Right lobe of liver (tissue), 4 donors: ENCODE measurements at regions not wholly inside any gene's neighbourhood (a gene's known extent, or its start where the extent isn't known, plus 50 kb on each side); places are given as distances from the start of the nearest gene placed in this dataset.

Experiments
- CTCF ChIP-seq, 4 donors: fragments of 200-600 bp in 3 of 4; fragments of 450-650 bp in 1 of 4; IDR thresholded peaks; one replicate each; pipeline versions ENCODE4 v1.5.1 to v1.8.0; 2016 to 2022; ENCODE audit warnings: antibody characterized with exemption in 4 of 4, mild to moderate bottlenecking in 2 of 4
- POLR2A ChIP-seq: fragments of 450-650 bp; IDR thresholded peaks from one replicate; pipeline ENCODE4 v1.6.1; 2017; ENCODE audit warnings: antibody characterized with exemption, mild to moderate bottlenecking
- donor health status: DM: no; HTN: no; CAD: no.
- donor health status: DM: no; HTN: no; CAD: no.
- donor health status: DM: no; HTN: yes; CAD: no.

- no peak for TF ChIP-seq CTCF (IDR thresholded peaks at IDR 0.05)
- no peak for TF ChIP-seq POLR2A
Measured at GRCh38 chr9:13606586-13606985, 327.1 kb upstream of the MPDZ start.
